ENCODE measurements at regions not wholly inside any gene's neighbourhood (a gene's known extent, or its start where the extent isn't known, plus 50 kb on each side); places are given as distances from the start of the nearest gene placed in this dataset.

GRCh38 chr5:92568522-92568921, 1012.5 kb downstream of the NR2F1-AS1 start:
- TF ChIP-seq EP300 (IDR thresholded peaks at IDR 0.05; ENCODE audit: borderline replicate concordance): no peak
- no peak for TF ChIP-seq CREB1 (IDR thresholded peaks at IDR 0.05; ENCODE audit: low read depth)
